H9 (cell line): ENCODE measurements at regions not wholly inside any gene's neighbourhood (a gene's known extent, or its start where the extent isn't known, plus 50 kb on each side); places are given as distances from the start of the nearest gene placed in this dataset.

Experiments used
- DNase-seq: peaks from one replicate; pipeline ENCODE4 v3.0.0-alpha.2; 2017
- H2AFZ ChIP-seq: one replicate; pipeline ENCODE4 v1.6.1; 2013; ENCODE audit warnings: mild to moderate bottlenecking, low read length, control low read depth, moderate library complexity
- H2AK5ac ChIP-seq: 2 replicates; pipeline ENCODE4 v1.6.1; 2013; ENCODE audit warnings: low read length, control low read depth, mixed read lengths; ENCODE audit not compliant: insufficient read length
- H2BK120ac ChIP-seq: one replicate; pipeline ENCODE4 v1.6.1; 2013; ENCODE audit warnings: low read depth, mild to moderate bottlenecking, low read length, control low read depth, inconsistent platforms; ENCODE audit not compliant: poor library complexity, severe bottlenecking
- H2BK12ac ChIP-seq: 2 replicates; pipeline ENCODE4 v1.6.1; 2013; ENCODE audit warnings: low read length, control low read depth, mixed read lengths, low read depth; ENCODE audit not compliant: insufficient read length
- H2BK15ac ChIP-seq: 2 replicates; pipeline ENCODE4 v1.6.1; 2013; ENCODE audit warnings: low read depth, low read length, control low read depth
- H2BK20ac ChIP-seq: one replicate; pipeline ENCODE4 v1.6.1; 2013; ENCODE audit warnings: low read depth, mild to moderate bottlenecking, low read length, control low read depth, inconsistent platforms; ENCODE audit not compliant: poor library complexity, severe bottlenecking
- H2BK5ac ChIP-seq: 2 replicates; pipeline ENCODE4 v1.6.1; 2013; ENCODE audit warnings: low read length, control low read depth, mixed read lengths; ENCODE audit not compliant: insufficient read length
- H3K14ac ChIP-seq: 2 replicates; pipeline ENCODE4 v1.6.1; 2013; ENCODE audit warnings: low read length, control low read depth; ENCODE audit not compliant: insufficient read depth
- H3K18ac ChIP-seq: 2 replicates; pipeline ENCODE4 v1.6.1; 2013; ENCODE audit warnings: low read depth, mild to moderate bottlenecking, mixed read lengths, low read length, control low read depth; ENCODE audit not compliant: insufficient read length
- H3K23ac ChIP-seq: 2 replicates; pipeline ENCODE4 v1.6.1; 2013; ENCODE audit warnings: low read length, control low read depth, mixed read lengths, low read depth; ENCODE audit not compliant: insufficient read length
- H3K23me2 ChIP-seq: 2 replicates; pipeline ENCODE4 v1.6.1; 2013; ENCODE audit warnings: low read depth, mild to moderate bottlenecking, mixed read lengths, low read length, control low read depth; ENCODE audit not compliant: insufficient read length, poor library complexity, severe bottlenecking
- H3K27ac ChIP-seq: 2 replicates; pipeline ENCODE4 v1.5.1; 2013; ENCODE audit warnings: low read length, control low read depth, mixed read lengths, low read depth; ENCODE audit not compliant: insufficient read length
- H3K27me3 ChIP-seq: 2 replicates; pipeline ENCODE4 v1.6.1; 2013; ENCODE audit warnings: low read length, control low read depth, inconsistent platforms; ENCODE audit not compliant: insufficient read depth
- H3K4ac ChIP-seq: 2 replicates; pipeline ENCODE4 v1.6.1; 2013; ENCODE audit warnings: low read depth, mild to moderate bottlenecking, control low read depth, inconsistent platforms, low read length, moderate library complexity
- H3K4me1 ChIP-seq: 2 replicates; pipeline ENCODE4 v1.6.1; 2013; ENCODE audit warnings: low read length, control low read depth, inconsistent platforms; ENCODE audit not compliant: insufficient read depth
- H3K4me2 ChIP-seq: 2 replicates; pipeline ENCODE4 v1.6.1; 2013; ENCODE audit warnings: low read length, control low read depth, mixed read lengths; ENCODE audit not compliant: insufficient read length, insufficient read depth
- H3K56ac ChIP-seq: 2 replicates; pipeline ENCODE4 v1.6.1; 2013; ENCODE audit warnings: low read depth, mild to moderate bottlenecking, mixed read lengths, low read length, control low read depth; ENCODE audit not compliant: insufficient read length
- H3K79me1 ChIP-seq: 2 replicates; pipeline ENCODE4 v1.6.1; 2013; ENCODE audit warnings: low read depth, mild to moderate bottlenecking, moderate library complexity, low read length, control low read depth, inconsistent platforms; ENCODE audit not compliant: insufficient read depth, poor library complexity, severe bottlenecking
- H3K79me2 ChIP-seq: 2 replicates; pipeline ENCODE4 v1.6.1; 2013; ENCODE audit warnings: low read length, control low read depth, inconsistent platforms; ENCODE audit not compliant: insufficient read depth
- H3K9ac ChIP-seq: 2 replicates; pipeline ENCODE4 v1.6.1; 2013; ENCODE audit warnings: low read length, control low read depth, mixed read lengths; ENCODE audit not compliant: insufficient read length; ENCODE audit errors: extremely low read depth
- H3K9me3 ChIP-seq: one replicate; pipeline ENCODE4 v1.6.1; 2013; ENCODE audit warnings: low read depth, low read length, inconsistent platforms; ENCODE audit not compliant: control insufficient read depth
- H3T11ph ChIP-seq: one replicate; pipeline ENCODE4 v1.6.1; 2013; ENCODE audit warnings: mild to moderate bottlenecking, low read length, control low read depth, inconsistent platforms
- H4K20me1 ChIP-seq: one replicate; pipeline ENCODE4 v1.6.1; 2013; ENCODE audit not compliant: control insufficient read depth, insufficient read length, insufficient read depth
- H4K5ac ChIP-seq: 2 replicates; pipeline ENCODE4 v1.6.1; 2013; ENCODE audit warnings: low read depth, mild to moderate bottlenecking, mixed read lengths, low read length, control low read depth; ENCODE audit not compliant: insufficient read length
- H4K8ac ChIP-seq: replicated peaks from 2 replicates; pipeline ENCODE4 v1.6.1; 2013; ENCODE audit warnings: low read length, control low read depth, mixed read lengths, low read depth; ENCODE audit not compliant: insufficient read length
- H4K91ac ChIP-seq: 2 replicates; pipeline ENCODE4 v1.6.1; 2013; ENCODE audit warnings: low read depth, mild to moderate bottlenecking, moderate library complexity, mixed read lengths, low read length, control low read depth; ENCODE audit not compliant: insufficient read length
- H3K27ac Mint-ChIP-seq, 3 experiments: 2 replicates in 2 of 3; 3 replicates in 1 of 3; pipeline ENCODE4 v1.8.0; 2020 to 2021; ENCODE audit warnings: mixed read lengths in 3 of 3, mild to moderate bottlenecking in 1 of 3, moderate library complexity in 1 of 3
- H3K27me3 Mint-ChIP-seq: 2 replicates; pipeline ENCODE4 v1.8.0; 2021; ENCODE audit warnings: low read depth, mild to moderate bottlenecking, moderate library complexity, mixed read lengths
- H3K36me3 Mint-ChIP-seq, 3 experiments: 2 replicates in 2 of 3; 3 replicates in 1 of 3; pipeline ENCODE4 v1.8.0; 2020 to 2021; ENCODE audit warnings: low read depth in 3 of 3, mixed read lengths in 3 of 3; ENCODE audit not compliant: insufficient read depth in 1 of 3
- H3K4me1 Mint-ChIP-seq, 2 experiments: 2 replicates each; pipeline ENCODE4 v1.8.0; 2020; ENCODE audit warnings: mixed read lengths in 2 of 2
- H3K4me3 Mint-ChIP-seq, 2 experiments: 2 replicates in 1 of 2; 3 replicates in 1 of 2; pipeline ENCODE4 v1.8.0; 2020 to 2021; ENCODE audit warnings: mild to moderate bottlenecking in 2 of 2, mixed read lengths in 2 of 2, moderate library complexity in 1 of 2
- H3K9me3 Mint-ChIP-seq, 2 experiments: 2 replicates in 1 of 2; 3 replicates in 1 of 2; pipeline ENCODE4 v1.8.0; 2020; ENCODE audit warnings: mild to moderate bottlenecking in 2 of 2, mixed read lengths in 2 of 2, moderate library complexity in 1 of 2
- CTCF ChIP-seq: fragments of 200-600 bp; sonication (generic); conservative IDR thresholded peaks from 3 replicates; pipeline ENCODE4 v1.8.0; 2021; ENCODE audit warnings: antibody characterized with exemption, mild to moderate bottlenecking
- WGBS: extraction: QIAGEN DNeasy Blood & Tissue Kit; methylation state at CpG from one replicate; pipeline ENCODE4 v1.1.7; 2013; ENCODE audit warnings: missing lambda C conversion rate, low lambda C conversion rate, mixed read lengths; ENCODE audit not compliant: insufficient read length; ENCODE audit errors: extremely low coverage; 5-methylcytosine and 5-hydroxymethylcytosine counted together

GRCh38 chr10:8594711-8595110, 540.2 kb downstream of the GATA3 start:
- Histone ChIP-seq H3K9ac (no peak overlapping the region), H3K9me3 (no peaks in the 10 kb centered on the region), H3K79me1 (no peaks in the 10 kb centered on the region), H3K18ac (no peak overlapping the region), H3K23me2 (no peaks in the 10 kb centered on the region), H2BK12ac (no peak overlapping the region), H4K20me1 (no peaks in the 10 kb centered on the region), H3K56ac (no peak overlapping the region), H3K79me2 (no peaks in the 10 kb centered on the region), H2BK5ac (no peak overlapping the region), H4K5ac (no peak overlapping the region), H3K27me3 (no peaks in the 10 kb centered on the region), H2AK5ac (no peak overlapping the region), H2BK20ac (no peak overlapping the region), H4K91ac (no peak overlapping the region), H3K4me1 (no peaks in the 10 kb centered on the region), H3T11ph (no peak overlapping the region), H3K4me2 (no peak overlapping the region), H2BK120ac (no peak overlapping the region), H2BK15ac (no peak overlapping the region), H3K14ac (no peak overlapping the region), H3K23ac (no peak overlapping the region), H4K8ac (no peak overlapping the region), H2AFZ (no peak overlapping the region), H3K4ac (no peak overlapping the region), H3K27ac (no peak overlapping the region)
- no CpG with 5 or more reads among the region's 5 CpGs for WGBS
- Mint-ChIP-seq H3K4me3 (no peak overlapping the region), H3K36me3 (no peaks in the 10 kb centered on the region), H3K27me3 (no peaks in the 10 kb centered on the region; the same call in none of the 2 replicates), H3K9me3 (no peaks in the 10 kb centered on the region), H3K27ac (no peak overlapping the region), H3K4me1 (peaks cover 0 to 3% of the 10 kb centered on the region in 2 experiments; a peak in 2 of 4 replicates)
- DNase-seq: no peak
- TF ChIP-seq CTCF: no peak
